WTC11 (cell line): ENCODE measurements at regions not wholly inside any gene's neighbourhood (a gene's known extent, or its start where the extent isn't known, plus 50 kb on each side); places are given as distances from the start of the nearest gene placed in this dataset.

Source experiments
- ATAC-seq: fragments of 200-7000 bp; cut with Tn5 transposase; 2 replicates; pipeline ENCODE4 v1.10.0; 2021; ENCODE audit warnings: mild to moderate bottlenecking, moderate library complexity
- CTCF ChIA-PET: fragments of 300-600 bp; sonication (Branson Sonifier 250); formaldehyde crosslinking; loops from one replicate; lab custom pipeline; 2021; ENCODE audit warnings: antibody characterized with exemption; lab: Charles Lee
- POLR2A ChIA-PET: fragments of 350-600 bp; sonication (Branson Sonifier 250); formaldehyde crosslinking; loops from one replicate; lab custom pipeline; 2021; ENCODE audit warnings: antibody characterized with exemption; lab: Charles Lee
- DNase-seq: peaks from one replicate; pipeline ENCODE4 v3.0.0; 2021; ENCODE audit warnings: low spot score
- H3K27ac Mint-ChIP-seq: 2 replicates; pipeline ENCODE4 v1.8.0; 2021; ENCODE audit warnings: mixed read lengths
- H3K27me3 Mint-ChIP-seq: 2 replicates; pipeline ENCODE4 v1.8.0; 2021; ENCODE audit warnings: low read depth, mild to moderate bottlenecking, moderate library complexity, mixed read lengths
- H3K36me3 Mint-ChIP-seq: 2 replicates; pipeline ENCODE4 v1.8.0; 2021; ENCODE audit warnings: mixed read lengths
- H3K4me1 Mint-ChIP-seq: 2 replicates; pipeline ENCODE4 v1.8.0; 2022; ENCODE audit warnings: mixed read lengths
- H3K4me3 Mint-ChIP-seq: 2 replicates; pipeline ENCODE4 v1.8.0; 2021; ENCODE audit warnings: mild to moderate bottlenecking, moderate library complexity, mixed read lengths
- H3K9me3 Mint-ChIP-seq: 2 replicates; pipeline ENCODE4 v1.8.0; 2021; ENCODE audit warnings: mixed read lengths
- ATF1 ChIP-seq: sonication (generic); formaldehyde crosslinking; IDR thresholded peaks from 2 replicates; pipeline ENCODE4 v1.8.1; 2023; ENCODE audit warnings: mild to moderate bottlenecking, moderate library complexity, missing genetic modification reagents
- CBFB ChIP-seq: sonication (generic); formaldehyde crosslinking; IDR thresholded peaks from 2 replicates; pipeline ENCODE4 v1.8.1; 2022; ENCODE audit warnings: mild to moderate bottlenecking, low read depth, missing genetic modification reagents
- FOXK1 ChIP-seq: sonication (generic); formaldehyde crosslinking; IDR thresholded peaks from 2 replicates; pipeline ENCODE4 v1.8.0; 2022; ENCODE audit warnings: mild to moderate bottlenecking, moderate library complexity, missing genetic modification reagents
- GABPB1 ChIP-seq: sonication (generic); formaldehyde crosslinking; IDR thresholded peaks from 2 replicates; pipeline ENCODE4 v1.8.1; 2023; ENCODE audit warnings: mild to moderate bottlenecking, missing genetic modification reagents
- HMGA2 ChIP-seq: fragments of 250-450 bp; sonication (Bioruptor Pico); IDR thresholded peaks from 2 replicates; pipeline ENCODE4 v1.4.0; 2021; ENCODE audit warnings: mild to moderate bottlenecking, moderate library complexity
- JAZF1 ChIP-seq: fragments of 250-450 bp; sonication (Bioruptor Pico); IDR thresholded peaks from 2 replicates; pipeline ENCODE4 v1.9.0; 2021; ENCODE audit warnings: moderate library complexity, mild to moderate bottlenecking, inconsistent platforms
- MXD4 ChIP-seq: fragments of 250-450 bp; sonication (Bioruptor Pico); IDR thresholded peaks from 2 replicates; pipeline ENCODE4 v1.8.0; 2021; ENCODE audit warnings: mild to moderate bottlenecking, moderate library complexity, borderline replicate concordance
- MYBL2 ChIP-seq: sonication (generic); formaldehyde crosslinking; IDR thresholded peaks from 2 replicates; pipeline ENCODE4 v1.8.1; 2023; ENCODE audit warnings: mild to moderate bottlenecking, moderate library complexity, missing genetic modification reagents
- NFYB ChIP-seq: sonication (generic); formaldehyde crosslinking; conservative IDR thresholded peaks from 2 replicates; pipeline ENCODE4 v1.8.0; 2022; ENCODE audit warnings: low read depth, missing genetic modification reagents
- TCF7 ChIP-seq: sonication (generic); formaldehyde crosslinking; IDR thresholded peaks from 2 replicates; pipeline ENCODE4 v1.8.0; 2022; ENCODE audit warnings: mild to moderate bottlenecking, low read depth, missing genetic modification reagents, moderate library complexity
- ZMAT4 ChIP-seq: fragments of 250-450 bp; sonication (Bioruptor Pico); IDR thresholded peaks from 2 replicates; pipeline ENCODE4 v1.9.0; 2021; ENCODE audit warnings: mild to moderate bottlenecking
- ZNF317 ChIP-seq: sonication (generic); formaldehyde crosslinking; IDR thresholded peaks from 2 replicates; pipeline ENCODE4 v1.8.1; 2023; ENCODE audit warnings: low read depth, mild to moderate bottlenecking, moderate library complexity, missing genetic modification reagents, borderline replicate concordance
- ZNF396 ChIP-seq: fragments of 250-450 bp; sonication (Bioruptor Pico); IDR thresholded peaks from 2 replicates; pipeline ENCODE4 v1.8.0; 2021; ENCODE audit warnings: mild to moderate bottlenecking, moderate library complexity, borderline replicate concordance
- ZNF423 ChIP-seq: fragments of 250-450 bp; sonication (Bioruptor Pico); IDR thresholded peaks from 2 replicates; pipeline ENCODE4 v2.1.2; 2022; ENCODE audit warnings: mild to moderate bottlenecking, moderate library complexity
- ZNF425 ChIP-seq: fragments of 250-450 bp; sonication (Bioruptor Pico); conservative IDR thresholded peaks from 2 replicates; pipeline ENCODE4 v1.9.0; 2021; ENCODE audit warnings: mild to moderate bottlenecking
- TF ChIP-seq, protein P1 (sequence below): fragments of 250-450 bp; sonication (Bioruptor Pico); IDR thresholded peaks from 2 replicates; pipeline ENCODE4 v1.9.0; 2021; ENCODE audit warnings: moderate library complexity, mild to moderate bottlenecking, inconsistent platforms, borderline replicate concordance
- TF ChIP-seq, protein P2 (sequence below): sonication (generic); formaldehyde crosslinking; IDR thresholded peaks from 2 replicates; pipeline ENCODE4 v1.8.0; 2023; ENCODE audit warnings: missing genetic modification reagents, mild to moderate bottlenecking, borderline replicate concordance
- TF ChIP-seq, protein P3 (sequence below): sonication (generic); formaldehyde crosslinking; conservative IDR thresholded peaks from 2 replicates; pipeline ENCODE4 v1.8.1; 2022; ENCODE audit warnings: mild to moderate bottlenecking, missing genetic modification reagents
- TF ChIP-seq, protein P4 (sequence below): fragments of 200-600 bp; IDR thresholded peaks from 2 replicates; pipeline ENCODE4 v1.8.0; 2022; ENCODE audit warnings: antibody characterized with exemption

DNA sequence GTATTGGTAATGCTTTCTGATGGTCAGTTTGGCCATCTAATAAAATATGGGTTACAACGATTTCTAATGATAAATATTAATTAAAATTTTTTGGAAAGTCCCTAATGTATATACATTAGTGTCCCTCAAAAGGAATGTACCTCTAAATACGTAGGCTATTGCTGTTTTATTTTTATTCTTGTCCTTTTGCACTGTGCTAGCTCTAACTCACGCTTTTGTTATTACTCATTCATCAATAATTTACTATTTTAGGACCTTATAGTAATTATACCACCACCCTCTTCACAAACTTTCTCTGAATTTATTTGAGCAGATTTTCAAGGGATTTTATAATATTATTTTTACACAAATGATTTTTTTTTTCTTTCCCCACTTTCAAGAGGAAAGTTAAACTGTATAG is 795.9 kb upstream of the PCDH9 start:
- ChIA-PET CTCF (no interaction called here), POLR2A (no interaction called here)
- Mint-ChIP-seq H3K27ac (no peak overlapping the region), H3K4me1 (peaks cover 38% of the 10 kb centered on the region), H3K27me3 (peaks cover 16% of the 10 kb centered on the region), H3K9me3 (peaks cover 9% of the 10 kb centered on the region), H3K4me3 (no peak overlapping the region), H3K36me3 (peaks cover 8% of the 10 kb centered on the region)
- DNase-seq (no peak), ATAC-seq (no peak)
- TF ChIP-seq HMGA2 (no peak), ZNF425 (no peak)

DNA sequence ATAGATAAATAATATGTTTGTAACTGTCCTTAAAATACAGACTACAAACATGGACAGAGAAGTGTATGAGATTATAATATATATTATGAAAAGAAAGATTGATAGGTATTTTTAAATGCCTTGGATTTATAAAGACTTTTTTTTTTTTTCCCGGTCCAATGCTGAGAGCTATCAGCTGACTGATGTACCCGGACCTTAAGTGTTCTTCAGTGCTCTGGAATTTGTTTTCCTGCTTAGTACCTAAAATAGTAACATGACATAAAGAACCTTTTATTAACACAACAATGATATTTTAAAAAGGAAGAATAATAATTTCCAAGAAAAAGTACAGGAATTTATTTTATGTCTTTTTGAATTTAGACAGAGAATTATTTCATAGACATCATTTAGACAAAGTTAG is 795.5 kb upstream of the PCDH9 start:
- CTCF ChIA-PET: no interaction called here
- no peak overlapping the region for H3K4me3 Mint-ChIP-seq
- DNase-seq (no peak), ATAC-seq (no peak)
- H3K9me3 Mint-ChIP-seq: peaks cover 9% of the 10 kb centered on the region
- H3K27me3 Mint-ChIP-seq: peaks cover 19% of the 10 kb centered on the region
- POLR2A ChIA-PET: no interaction called here
- H3K27ac Mint-ChIP-seq: no peak overlapping the region
- H3K4me1 Mint-ChIP-seq: peaks cover 41% of the 10 kb centered on the region
- TF ChIP-seq, protein P1, sequence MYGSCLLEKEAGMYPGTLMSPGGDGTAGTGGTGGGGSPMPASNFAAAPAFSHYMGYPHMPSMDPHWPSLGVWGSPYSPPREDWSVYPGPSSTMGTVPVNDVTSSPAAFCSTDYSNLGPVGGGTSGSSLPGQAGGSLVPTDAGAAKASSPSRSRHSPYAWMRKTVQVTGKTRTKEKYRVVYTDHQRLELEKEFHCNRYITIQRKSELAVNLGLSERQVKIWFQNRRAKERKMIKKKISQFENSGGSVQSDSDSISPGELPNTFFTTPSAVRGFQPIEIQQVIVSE (CRISPR knock-in tag): no peak
- TF ChIP-seq, protein P2, sequence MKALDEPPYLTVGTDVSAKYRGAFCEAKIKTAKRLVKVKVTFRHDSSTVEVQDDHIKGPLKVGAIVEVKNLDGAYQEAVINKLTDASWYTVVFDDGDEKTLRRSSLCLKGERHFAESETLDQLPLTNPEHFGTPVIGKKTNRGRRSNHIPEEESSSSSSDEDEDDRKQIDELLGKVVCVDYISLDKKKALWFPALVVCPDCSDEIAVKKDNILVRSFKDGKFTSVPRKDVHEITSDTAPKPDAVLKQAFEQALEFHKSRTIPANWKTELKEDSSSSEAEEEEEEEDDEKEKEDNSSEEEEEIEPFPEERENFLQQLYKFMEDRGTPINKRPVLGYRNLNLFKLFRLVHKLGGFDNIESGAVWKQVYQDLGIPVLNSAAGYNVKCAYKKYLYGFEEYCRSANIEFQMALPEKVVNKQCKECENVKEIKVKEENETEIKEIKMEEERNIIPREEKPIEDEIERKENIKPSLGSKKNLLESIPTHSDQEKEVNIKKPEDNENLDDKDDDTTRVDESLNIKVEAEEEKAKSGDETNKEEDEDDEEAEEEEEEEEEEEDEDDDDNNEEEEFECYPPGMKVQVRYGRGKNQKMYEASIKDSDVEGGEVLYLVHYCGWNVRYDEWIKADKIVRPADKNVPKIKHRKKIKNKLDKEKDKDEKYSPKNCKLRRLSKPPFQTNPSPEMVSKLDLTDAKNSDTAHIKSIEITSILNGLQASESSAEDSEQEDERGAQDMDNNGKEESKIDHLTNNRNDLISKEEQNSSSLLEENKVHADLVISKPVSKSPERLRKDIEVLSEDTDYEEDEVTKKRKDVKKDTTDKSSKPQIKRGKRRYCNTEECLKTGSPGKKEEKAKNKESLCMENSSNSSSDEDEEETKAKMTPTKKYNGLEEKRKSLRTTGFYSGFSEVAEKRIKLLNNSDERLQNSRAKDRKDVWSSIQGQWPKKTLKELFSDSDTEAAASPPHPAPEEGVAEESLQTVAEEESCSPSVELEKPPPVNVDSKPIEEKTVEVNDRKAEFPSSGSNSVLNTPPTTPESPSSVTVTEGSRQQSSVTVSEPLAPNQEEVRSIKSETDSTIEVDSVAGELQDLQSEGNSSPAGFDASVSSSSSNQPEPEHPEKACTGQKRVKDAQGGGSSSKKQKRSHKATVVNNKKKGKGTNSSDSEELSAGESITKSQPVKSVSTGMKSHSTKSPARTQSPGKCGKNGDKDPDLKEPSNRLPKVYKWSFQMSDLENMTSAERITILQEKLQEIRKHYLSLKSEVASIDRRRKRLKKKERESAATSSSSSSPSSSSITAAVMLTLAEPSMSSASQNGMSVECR: no peak
- TF ChIP-seq GABPB1 (CRISPR knock-in tag): no peak
- TF ChIP-seq ZNF317 (CRISPR knock-in tag): no peak
- TF ChIP-seq ZNF396: no peak
- no peak for TF ChIP-seq ATF1 (CRISPR knock-in tag)
- no peak for TF ChIP-seq ZMAT4 (CRISPR knock-in tag)
- no peak for TF ChIP-seq CBFB
- no peak for TF ChIP-seq MXD4 (CRISPR knock-in tag)
- no peak for TF ChIP-seq JAZF1 (CRISPR knock-in tag)
- TF ChIP-seq, protein P3, sequence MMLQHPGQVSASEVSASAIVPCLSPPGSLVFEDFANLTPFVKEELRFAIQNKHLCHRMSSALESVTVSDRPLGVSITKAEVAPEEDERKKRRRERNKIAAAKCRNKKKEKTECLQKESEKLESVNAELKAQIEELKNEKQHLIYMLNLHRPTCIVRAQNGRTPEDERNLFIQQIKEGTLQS (CRISPR knock-in tag): no peak
- TF ChIP-seq, protein P4, sequence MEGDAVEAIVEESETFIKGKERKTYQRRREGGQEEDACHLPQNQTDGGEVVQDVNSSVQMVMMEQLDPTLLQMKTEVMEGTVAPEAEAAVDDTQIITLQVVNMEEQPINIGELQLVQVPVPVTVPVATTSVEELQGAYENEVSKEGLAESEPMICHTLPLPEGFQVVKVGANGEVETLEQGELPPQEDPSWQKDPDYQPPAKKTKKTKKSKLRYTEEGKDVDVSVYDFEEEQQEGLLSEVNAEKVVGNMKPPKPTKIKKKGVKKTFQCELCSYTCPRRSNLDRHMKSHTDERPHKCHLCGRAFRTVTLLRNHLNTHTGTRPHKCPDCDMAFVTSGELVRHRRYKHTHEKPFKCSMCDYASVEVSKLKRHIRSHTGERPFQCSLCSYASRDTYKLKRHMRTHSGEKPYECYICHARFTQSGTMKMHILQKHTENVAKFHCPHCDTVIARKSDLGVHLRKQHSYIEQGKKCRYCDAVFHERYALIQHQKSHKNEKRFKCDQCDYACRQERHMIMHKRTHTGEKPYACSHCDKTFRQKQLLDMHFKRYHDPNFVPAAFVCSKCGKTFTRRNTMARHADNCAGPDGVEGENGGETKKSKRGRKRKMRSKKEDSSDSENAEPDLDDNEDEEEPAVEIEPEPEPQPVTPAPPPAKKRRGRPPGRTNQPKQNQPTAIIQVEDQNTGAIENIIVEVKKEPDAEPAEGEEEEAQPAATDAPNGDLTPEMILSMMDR: no peak
- no peak for TF ChIP-seq NFYB (CRISPR knock-in tag)
- no peak for TF ChIP-seq FOXK1 (CRISPR knock-in tag)
- TF ChIP-seq MYBL2 (CRISPR knock-in tag): no peak
- no peak for TF ChIP-seq TCF7 (CRISPR knock-in tag)
- TF ChIP-seq ZNF423: no peak
- H3K36me3 Mint-ChIP-seq: peaks cover 8% of the 10 kb centered on the region
